KMS-11 (cell line): ENCODE measurements at regions not wholly inside any gene's neighbourhood (a gene's known extent, or its start where the extent isn't known, plus 50 kb on each side); places are given as distances from the start of the nearest gene placed in this dataset.

Source experiments
- H2AFZ ChIP-seq: fragments of 200-600 bp; sonication (generic); 2 replicates; pipeline ENCODE4 v1.6.1; 2016; ENCODE audit warnings: antibody characterized with exemption, mixed run types, low read depth
- H3K27ac ChIP-seq: fragments of 200-600 bp; sonication (generic); 2 replicates; pipeline ENCODE4 v1.6.1; 2016; ENCODE audit warnings: mild to moderate bottlenecking, mixed run types
- H3K27me3 ChIP-seq: fragments of 200-600 bp; sonication (generic); 2 replicates; pipeline ENCODE4 v1.6.1; 2017; ENCODE audit warnings: mild to moderate bottlenecking, low read depth, mixed run types, moderate library complexity; ENCODE audit not compliant: insufficient read depth
- H3K36me3 ChIP-seq: fragments of 200-600 bp; sonication (generic); 2 replicates; pipeline ENCODE4 v1.6.1; 2017; ENCODE audit warnings: mild to moderate bottlenecking, mixed run types; ENCODE audit not compliant: insufficient read depth
- H3K4me1 ChIP-seq: fragments of 200-600 bp; sonication (generic); 2 replicates; pipeline ENCODE4 v1.6.1; 2016; ENCODE audit warnings: mild to moderate bottlenecking, low read depth, mixed run types; ENCODE audit not compliant: poor library complexity, severe bottlenecking
- H3K4me2 ChIP-seq: fragments of 200-600 bp; sonication (generic); 2 replicates; pipeline ENCODE4 v1.7.0; 2016; ENCODE audit warnings: mild to moderate bottlenecking, mixed run types
- H3K4me3 ChIP-seq: fragments of 200-600 bp; sonication (generic); IDR thresholded peaks from 2 replicates; pipeline ENCODE4 v1.6.1; 2017; ENCODE audit warnings: low read depth, low read length, mixed read lengths; ENCODE audit not compliant: insufficient read depth
- H3K79me2 ChIP-seq: fragments of 200-600 bp; sonication (generic); 2 replicates; pipeline ENCODE4 v1.6.1; 2016; ENCODE audit warnings: low read depth, mixed run types; ENCODE audit not compliant: insufficient read depth
- H3K9ac ChIP-seq: fragments of 200-600 bp; sonication (generic); 2 replicates; pipeline ENCODE4 v1.6.1; 2016; ENCODE audit warnings: mild to moderate bottlenecking, mixed run types
- H4K20me1 ChIP-seq: fragments of 200-600 bp; sonication (generic); 2 replicates; pipeline ENCODE4 v1.6.1; 2016; ENCODE audit warnings: mild to moderate bottlenecking, mixed run types; ENCODE audit not compliant: insufficient read depth
- CTCF ChIP-seq: fragments of 200-600 bp; sonication (generic); conservative IDR thresholded peaks from 2 replicates; pipeline ENCODE4 v1.6.1; 2017; ENCODE audit warnings: low read depth, mild to moderate bottlenecking, antibody characterized with exemption, low read length, moderate library complexity, mixed read lengths

DNA sequence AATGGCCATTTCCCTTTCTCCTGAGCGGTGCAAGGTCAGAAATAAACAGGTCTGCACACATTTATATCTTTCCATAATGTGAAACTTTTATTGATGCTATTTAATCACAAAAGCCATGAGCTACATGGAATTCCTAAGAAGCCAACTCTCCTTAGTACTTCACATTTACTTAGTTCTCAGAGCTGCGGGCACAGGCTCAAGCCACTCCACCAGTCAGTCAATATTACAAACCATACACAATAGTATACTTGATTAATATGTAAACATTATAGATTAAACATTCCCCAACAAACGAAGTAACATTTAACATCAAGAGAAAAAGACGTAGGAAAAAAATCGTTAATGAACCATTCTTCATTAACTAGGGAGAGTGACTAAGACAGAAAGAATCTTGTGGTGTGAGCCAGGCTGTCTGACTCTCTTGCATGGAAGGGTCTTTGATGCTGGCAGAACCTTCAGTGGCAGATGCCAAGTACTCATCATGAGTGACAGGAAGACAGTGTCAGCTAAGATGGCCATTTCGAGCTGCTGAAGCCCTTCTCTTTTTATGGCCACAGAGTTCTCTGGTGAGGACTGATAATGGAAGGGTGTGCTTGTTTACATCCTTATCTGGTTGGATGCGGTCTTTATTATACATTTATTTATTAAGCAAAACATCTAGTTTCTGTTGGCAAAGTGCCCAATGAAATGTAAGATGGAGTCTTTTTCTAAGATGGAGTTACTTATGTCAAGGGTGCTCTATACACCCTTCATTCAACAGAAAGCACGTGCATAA, 115.5 kb upstream of the TUT7 start:
- Histone ChIP-seq H3K4me2 (no peak overlapping the region), H3K27ac (no peak overlapping the region), H3K27me3 (no peaks in the 10 kb centered on the region), H3K4me1 (no peaks in the 10 kb centered on the region), H3K4me3 (no peak overlapping the region), H3K79me2 (no peaks in the 10 kb centered on the region), H3K9ac (no peak overlapping the region), H4K20me1 (no peaks in the 10 kb centered on the region), H3K36me3 (no peaks in the 10 kb centered on the region), H2AFZ (no peak overlapping the region)
- no peak for TF ChIP-seq CTCF

- H3K27me3 ChIP-seq, result no peaks in the 10 kb centered on the region
These were observed 110.0 kb upstream of the TUT7 start for GRCh38 chr9:86464242-86464641.

GRCh38 chr9:86460216-86461002, 106.2 kb upstream of the TUT7 start:
- H2AFZ ChIP-seq, result no peak overlapping the region
- no peak overlapping the region for H3K4me3 ChIP-seq
- H4K20me1 ChIP-seq, result no peaks in the 10 kb centered on the region
- H3K4me2 ChIP-seq, result no peak overlapping the region
- TF ChIP-seq CTCF, result no peak
- no peak overlapping the region for H3K9ac ChIP-seq
- H3K27me3 ChIP-seq, result no peaks in the 10 kb centered on the region
- no peak overlapping the region for H3K27ac ChIP-seq
- H3K36me3 ChIP-seq, result no peaks in the 10 kb centered on the region
- no peaks in the 10 kb centered on the region for H3K4me1 ChIP-seq
- H3K79me2 ChIP-seq, result no peaks in the 10 kb centered on the region

More at GRCh38 chr9:86464242-86464641, 110.0 kb upstream of the TUT7 start:
- no peaks in the 10 kb centered on the region for H3K79me2 ChIP-seq
- no peaks in the 10 kb centered on the region for H3K4me1 ChIP-seq
- H3K4me2 ChIP-seq, result no peak overlapping the region
- H2AFZ ChIP-seq, result no peak overlapping the region
- no peaks in the 10 kb centered on the region for H3K36me3 ChIP-seq
- no peak overlapping the region for H3K27ac ChIP-seq
- no peaks in the 10 kb centered on the region for H4K20me1 ChIP-seq
- no peak overlapping the region for H3K4me3 ChIP-seq
- TF ChIP-seq CTCF, result no peak
- no peak overlapping the region for H3K9ac ChIP-seq

DNA sequence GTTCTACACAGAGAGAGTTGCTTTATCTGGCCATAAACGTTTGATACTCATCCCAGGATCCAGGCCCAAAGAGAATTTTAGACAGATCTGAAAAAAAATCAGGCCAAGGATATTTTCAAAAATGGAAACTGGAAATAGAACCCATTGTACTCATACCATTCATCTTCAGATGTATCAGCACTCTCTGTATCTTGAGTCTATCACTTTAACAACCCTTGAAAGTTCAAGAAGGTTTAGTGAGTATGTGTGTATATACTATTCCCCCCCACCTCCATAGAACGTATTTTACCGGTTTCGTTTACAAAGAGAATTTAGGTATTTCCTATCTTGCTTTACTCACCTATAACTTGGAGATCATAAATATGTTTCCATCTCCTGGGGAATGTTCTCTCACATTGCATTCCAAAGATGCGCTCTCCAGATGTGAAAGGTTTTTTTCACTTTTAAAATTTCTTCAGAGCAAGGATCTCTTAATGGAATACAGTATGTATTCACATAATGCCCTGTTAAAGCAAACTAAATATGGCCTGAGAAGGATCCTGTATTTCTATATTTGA, 105.5 kb upstream of the TUT7 start:
- no peak overlapping the region for H3K27ac ChIP-seq
- no peaks in the 10 kb centered on the region for H3K27me3 ChIP-seq
- H3K36me3 ChIP-seq, result no peaks in the 10 kb centered on the region
- no peak overlapping the region for H2AFZ ChIP-seq
- H4K20me1 ChIP-seq, result no peaks in the 10 kb centered on the region
- H3K4me1 ChIP-seq, result no peaks in the 10 kb centered on the region
- no peak for TF ChIP-seq CTCF
- H3K79me2 ChIP-seq, result no peaks in the 10 kb centered on the region
- H3K4me2 ChIP-seq, result no peak overlapping the region
- H3K4me3 ChIP-seq, result no peak overlapping the region
- no peak overlapping the region for H3K9ac ChIP-seq
